Fibroblast of lung (primary cell): ENCODE measurements at regions not wholly inside any gene's neighbourhood (a gene's known extent, or its start where the extent isn't known, plus 50 kb on each side); places are given as distances from the start of the nearest gene placed in this dataset.

Experiments
- DNase-seq, 2 donors: peaks; one replicate each; pipeline versions ENCODE4 v3.0.0 to v3.0.0-alpha.2; 2010; ENCODE audit warnings: low read depth in 2 of 2
- H2AFZ ChIP-seq: 2 replicates; pipeline ENCODE4 v1.5.1; 2012; ENCODE audit warnings: low read length, control low read depth, inconsistent platforms
- H3K27ac ChIP-seq: 2 replicates; pipeline ENCODE4 v1.5.1; 2011; ENCODE audit warnings: low read length, control low read depth; ENCODE audit not compliant: insufficient read depth
- H3K27me3 ChIP-seq: 2 replicates; pipeline ENCODE4 v1.5.1; 2011; ENCODE audit warnings: mild to moderate bottlenecking, low read length; ENCODE audit not compliant: control insufficient read depth, insufficient read depth
- H3K36me3 ChIP-seq: 2 replicates; pipeline ENCODE4 v1.5.1; 2011; ENCODE audit warnings: low read length; ENCODE audit not compliant: control insufficient read depth, insufficient read depth
- H3K4me1 ChIP-seq: 2 replicates; pipeline ENCODE4 v1.5.1; 2011; ENCODE audit warnings: low read length; ENCODE audit not compliant: control insufficient read depth, insufficient read depth; ENCODE audit errors: extremely low read depth
- H3K4me2 ChIP-seq: 2 replicates; pipeline ENCODE4 v1.5.1; 2011; ENCODE audit warnings: low read length, control low read depth; ENCODE audit not compliant: insufficient read depth; ENCODE audit errors: extremely low read depth
- H3K4me3 ChIP-seq, 4 experiments: fragments of 200-600 bp in 1 of 4; sonication (generic) in 1 of 4; replicated peaks in 1 of 4; 2 replicates each; pipeline ENCODE4 v1.5.1; 2011 to 2016; ENCODE audit warnings: low read length in 4 of 4, low read depth in 3 of 4, mild to moderate bottlenecking in 3 of 4, control low read depth in 2 of 4, inconsistent platforms in 1 of 4, mixed read lengths in 1 of 4; ENCODE audit not compliant: insufficient read depth in 1 of 4; ENCODE audit errors: control extremely low read depth in 1 of 4
- H3K79me2 ChIP-seq: 2 replicates; pipeline ENCODE4 v1.5.1; 2012; ENCODE audit warnings: mild to moderate bottlenecking, low read length, inconsistent platforms; ENCODE audit not compliant: control insufficient read depth, insufficient read depth
- H3K9ac ChIP-seq: 2 replicates; pipeline ENCODE4 v1.5.1; 2011; ENCODE audit warnings: mild to moderate bottlenecking, low read length, control low read depth; ENCODE audit not compliant: insufficient read depth
- H3K9me3 ChIP-seq: 2 replicates; pipeline ENCODE4 v1.5.1; 2012; ENCODE audit warnings: low read depth, low read length; ENCODE audit not compliant: control insufficient read depth, insufficient read depth
- H4K20me1 ChIP-seq: 2 replicates; pipeline ENCODE4 v1.5.1; 2011; ENCODE audit warnings: low read length; ENCODE audit not compliant: control insufficient read depth, insufficient read depth; ENCODE audit errors: extremely low read depth
- CTCF ChIP-seq, 2 donors: IDR thresholded peaks in 1 of 2; conservative IDR thresholded peaks in 1 of 2; 1 replicate in 1 of 2; 2 replicates in 1 of 2; pipeline ENCODE4 v1.5.1; 2011 to 2012; ENCODE audit warnings: low read length in 2 of 2, control low read depth in 1 of 2, inconsistent platforms in 1 of 2, low read depth in 1 of 2, mild to moderate bottlenecking in 1 of 2
- EZH2 ChIP-seq: IDR thresholded peaks from 2 replicates; pipeline ENCODE4 v1.5.1; 2012; ENCODE audit warnings: low read length, control low read depth, mild to moderate bottlenecking; ENCODE audit errors: missing control alignments

- Histone ChIP-seq H3K9ac (no peak overlapping the region), H3K9me3 (no peaks in the 10 kb centered on the region), H3K4me2 (no peak overlapping the region), H3K4me1 (no peaks in the 10 kb centered on the region), H3K79me2 (no peaks in the 10 kb centered on the region), H3K36me3 (no peaks in the 10 kb centered on the region), H3K27me3 (no peaks in the 10 kb centered on the region), H4K20me1 (no peaks in the 10 kb centered on the region), H2AFZ (no peak overlapping the region), H3K4me3 (no peak overlapping the region), H3K27ac (no peak overlapping the region)
- no peak for TF ChIP-seq EZH2
- no peak for TF ChIP-seq CTCF (conservative IDR thresholded peaks at IDR 0.05 in 1 of 2, IDR thresholded peaks at IDR 0.05 in 1 of 2; ENCODE audit: low read depth in 1 of 2, low read length in 2 of 2)
- no peak for DNase-seq
Measured at GRCh38 chr2:220941683-220942082, 630.4 kb downstream of the EPHA4 start.

- peak in 1 of 2 donors; percentile 83 for DNase-seq
- TF ChIP-seq CTCF (conservative IDR thresholded peaks at IDR 0.05 in 1 of 2, IDR thresholded peaks at IDR 0.05 in 1 of 2; ENCODE audit: low read depth in 1 of 2, low read length in 2 of 2) (no peak), EZH2 (no peak)
Measured at GRCh38 chr2:220946552-220946951, 625.6 kb downstream of the EPHA4 start.

GRCh38 chr2:220948579-220948978 is 623.5 kb downstream of the EPHA4 start:
- H3K4me3 ChIP-seq: no peak overlapping the region

More at GRCh38 chr2:220946552-220946951, 625.6 kb downstream of the EPHA4 start:
- no peaks in the 10 kb centered on the region for H3K27me3 ChIP-seq
- H4K20me1 ChIP-seq: no peaks in the 10 kb centered on the region
- no peaks in the 10 kb centered on the region for H3K36me3 ChIP-seq
- no peaks in the 10 kb centered on the region for H3K4me1 ChIP-seq
- no peak overlapping the region for H3K27ac ChIP-seq
- no peaks in the 10 kb centered on the region for H3K9me3 ChIP-seq
- no peak overlapping the region for H3K4me2 ChIP-seq
- H3K9ac ChIP-seq: no peak overlapping the region
- H3K79me2 ChIP-seq: no peaks in the 10 kb centered on the region
- H2AFZ ChIP-seq: no peak overlapping the region
- no peak overlapping the region for H3K4me3 ChIP-seq

More at GRCh38 chr2:220948579-220948978, 623.5 kb downstream of the EPHA4 start:
- no peaks in the 10 kb centered on the region for H4K20me1 ChIP-seq
- no peaks in the 10 kb centered on the region for H3K27me3 ChIP-seq
- H3K9me3 ChIP-seq: no peaks in the 10 kb centered on the region
- H3K36me3 ChIP-seq: no peaks in the 10 kb centered on the region
- H3K4me2 ChIP-seq: no peak overlapping the region
- H3K4me1 ChIP-seq: no peaks in the 10 kb centered on the region
- H3K9ac ChIP-seq: no peak overlapping the region
- H3K79me2 ChIP-seq: no peaks in the 10 kb centered on the region
- H2AFZ ChIP-seq: no peak overlapping the region
- DNase-seq: no peak
- TF ChIP-seq CTCF (conservative IDR thresholded peaks at IDR 0.05 in 1 of 2, IDR thresholded peaks at IDR 0.05 in 1 of 2; ENCODE audit: low read depth in 1 of 2, low read length in 2 of 2): no peak
- H3K27ac ChIP-seq: no peak overlapping the region
